BLaER1 treated with 17β-estradiol and CSF1 and Interleukin-3, amounts not matched to agents 10 nM and 100 nM (cell line): ENCODE measurements at regions not wholly inside any gene's neighbourhood (a gene's known extent, or its start where the extent isn't known, plus 50 kb on each side); places are given as distances from the start of the nearest gene placed in this dataset.
"Not testable (repeated sequence)": the region's sequence is repeated elsewhere in the genome, so short reads cannot be mapped to it uniquely, and the experiment has no call there.

ENCODE experiments used
- H3K27ac ChIP-seq, 11 experiments: shearing (Covaris generic); formaldehyde crosslinking; 2 replicates each; pipeline ENCODE4 v1.8.1; 2022
- H3K27me3 ChIP-seq, 11 experiments: shearing (Covaris generic); formaldehyde crosslinking; 2 replicates each; pipeline ENCODE4 v1.8.1; 2022
- H3K36me3 ChIP-seq, 11 experiments: shearing (Covaris generic); formaldehyde crosslinking; 2 replicates each; pipeline ENCODE4 v1.8.1; 2022
- H3K4me1 ChIP-seq, 10 experiments: shearing (Covaris generic); formaldehyde crosslinking; 2 replicates each; pipeline ENCODE4 v1.8.1; 2022
- H3K4me2 ChIP-seq, 11 experiments: shearing (Covaris generic); formaldehyde crosslinking; 2 replicates each; pipeline ENCODE4 v1.8.1; 2022
- H3K4me3 ChIP-seq, 10 experiments: shearing (Covaris generic); formaldehyde crosslinking; 2 replicates each; pipeline ENCODE4 v1.8.1; 2022
- H3K9ac ChIP-seq, 11 experiments: shearing (Covaris generic); formaldehyde crosslinking; 2 replicates each; pipeline ENCODE4 v1.8.1; 2022
- H3K9me3 ChIP-seq, 11 experiments: shearing (Covaris generic); formaldehyde crosslinking; replicated peaks in 1 of 11; 2 replicates each; pipeline ENCODE4 v1.8.1; 2022
- H4K20me1 ChIP-seq, 11 experiments: shearing (Covaris generic); formaldehyde crosslinking; 2 replicates each; pipeline ENCODE4 v1.8.1; 2022
- Cebpa-rat ChIP-seq, 11 experiments: shearing (Covaris generic); IDR thresholded peaks; 2 replicates each; pipeline ENCODE4 v1.8.1; 2022

DNA sequence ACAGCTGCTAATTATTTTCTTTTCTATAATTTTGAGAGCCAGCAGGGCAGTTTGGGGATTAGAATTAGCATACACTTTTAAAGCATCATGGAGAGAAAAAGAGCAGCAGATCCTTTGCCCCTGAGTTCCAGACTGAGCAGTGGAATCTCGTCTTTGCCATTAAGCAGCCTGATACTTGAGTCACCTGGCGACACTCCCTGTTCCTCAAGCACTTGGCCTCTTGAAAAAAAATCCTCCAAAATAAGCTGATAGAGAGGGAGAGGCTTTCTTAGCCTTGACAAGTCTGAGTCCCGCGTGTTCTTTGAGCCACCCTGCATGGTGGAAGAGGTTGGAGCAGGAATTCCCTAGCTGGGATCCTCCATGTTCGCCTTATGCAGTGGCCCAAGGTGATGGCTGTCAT is 398.3 kb downstream of the IRX2 start:
- no peaks in the 10 kb centered on the region for H4K20me1 ChIP-seq
- TF ChIP-seq Cebpa-rat (IDR thresholded peaks at IDR 0.05), result no peak
- no peaks in the 10 kb centered on the region for H3K4me1 ChIP-seq
- no peak overlapping the region for H3K27ac ChIP-seq
- no peak overlapping the region for H3K4me3 ChIP-seq
- no peak overlapping the region for H3K9ac ChIP-seq
- H3K36me3 ChIP-seq, result no peaks in the 10 kb centered on the region
- peaks cover 28 to 49% (median 37%) of the 10 kb centered on the region in 11 experiments for H3K9me3 ChIP-seq
- no peak overlapping the region for H3K4me2 ChIP-seq
- H3K27me3 ChIP-seq, result no peaks in the 10 kb centered on the region

DNA sequence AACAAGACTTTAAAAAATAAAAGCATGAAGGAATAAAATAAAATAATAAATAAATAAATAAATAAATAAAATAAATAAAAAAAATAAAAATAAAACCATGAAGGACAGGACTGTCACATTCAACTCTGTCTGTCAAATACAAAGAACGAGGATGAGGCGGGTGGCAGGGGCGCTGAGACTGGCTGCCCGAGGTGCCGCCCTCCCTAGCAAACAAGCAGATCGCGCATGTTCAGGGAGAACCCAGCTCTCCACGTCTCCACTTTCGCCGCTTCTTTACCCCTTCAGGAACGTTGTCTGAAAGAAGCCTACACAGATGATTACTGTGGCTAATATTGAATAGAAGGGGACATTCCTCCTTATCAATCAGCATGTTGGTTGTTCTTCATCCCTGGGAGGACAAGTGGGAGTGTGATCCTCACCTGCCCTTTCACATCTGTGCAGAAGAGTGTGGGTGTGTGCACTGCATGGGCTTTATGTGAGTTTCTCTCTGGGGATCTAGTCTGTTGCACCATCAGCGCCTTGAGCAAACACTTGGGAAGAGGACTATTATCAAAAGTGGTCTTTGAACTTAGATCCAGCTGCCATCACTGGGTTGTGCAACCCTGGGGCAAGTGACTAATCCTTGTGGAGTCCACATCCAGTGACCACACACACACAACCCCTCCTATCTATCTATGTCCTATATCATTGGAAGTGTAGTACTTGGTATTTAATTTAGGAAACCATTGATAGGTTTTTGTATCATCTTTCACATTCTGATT is 399.2 kb downstream of the IRX2 start:
- Histone ChIP-seq H3K27me3 (no peaks in the 10 kb centered on the region), H3K9me3 (peaks cover 32 to 53% (median 40%) of the 10 kb centered on the region in 11 experiments), H4K20me1 (no peaks in the 10 kb centered on the region), H3K36me3 (no peaks in the 10 kb centered on the region), H3K4me1 (no peaks in the 10 kb centered on the region), H3K27ac (no peak overlapping the region), H3K4me2 (no peak overlapping the region), H3K9ac (no peak overlapping the region), H3K4me3 (no peak overlapping the region)
- TF ChIP-seq Cebpa-rat (IDR thresholded peaks at IDR 0.05), result no peak

DNA sequence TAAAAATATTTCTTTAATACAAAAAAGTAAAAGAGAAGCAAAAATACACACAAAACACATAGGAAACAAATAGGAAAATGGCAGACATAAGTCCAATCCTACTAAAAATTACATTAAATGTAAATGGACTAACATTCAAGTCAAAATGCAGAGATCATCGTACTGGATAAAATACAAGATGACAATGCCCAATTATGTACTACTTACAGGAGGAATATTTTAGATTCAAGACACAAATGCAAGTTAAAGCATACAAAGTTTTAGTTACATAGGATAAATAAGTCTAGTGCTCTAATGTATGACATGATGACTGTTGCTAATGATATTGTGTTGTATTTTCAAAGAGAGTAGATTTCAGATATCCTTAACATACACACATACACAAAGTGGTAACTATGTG is 401.7 kb downstream of the IRX2 start:
- H3K4me1 ChIP-seq, H3K27me3 ChIP-seq, H3K4me3 ChIP-seq, H3K9ac ChIP-seq, H3K27ac ChIP-seq, H3K36me3 ChIP-seq, H4K20me1 ChIP-seq, H3K4me2 ChIP-seq: not testable (repeated sequence)
- H3K9me3 ChIP-seq, result peaks cover 50 to 69% (median 61%) of the 10 kb centered on the region in 11 experiments

DNA sequence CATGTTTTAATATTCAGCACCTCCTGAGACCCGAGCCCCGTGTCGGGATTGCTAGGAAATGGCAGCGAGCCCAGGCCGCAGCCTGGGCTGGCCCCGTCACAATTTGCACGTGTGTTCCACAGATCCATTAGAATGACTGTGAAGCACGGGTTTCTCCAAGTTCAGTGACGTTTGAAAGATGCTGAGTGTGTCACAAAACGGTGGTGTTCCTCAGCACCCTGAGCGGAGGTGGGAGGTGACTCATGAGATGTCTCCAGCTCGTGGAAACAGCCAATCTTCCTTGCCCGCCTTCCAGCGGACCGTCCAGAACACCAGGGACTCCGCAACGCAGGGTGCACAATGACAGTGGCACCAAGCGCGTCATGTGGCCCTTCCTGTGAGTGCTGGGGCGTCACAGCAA is 412.8 kb downstream of the IRX2 start:
- no peaks in the 10 kb centered on the region for H3K36me3 ChIP-seq
- H3K27me3 ChIP-seq, result no peaks in the 10 kb centered on the region
- no peak overlapping the region for H3K9ac ChIP-seq
- no peaks in the 10 kb centered on the region for H3K9me3 ChIP-seq
- no peaks in the 10 kb centered on the region for H3K4me1 ChIP-seq
- no peaks in the 10 kb centered on the region for H4K20me1 ChIP-seq
- H3K4me3 ChIP-seq, result no peak overlapping the region
- H3K4me2 ChIP-seq, result no peak overlapping the region
- no peak for TF ChIP-seq Cebpa-rat (IDR thresholded peaks at IDR 0.05)
- H3K27ac ChIP-seq, result no peak overlapping the region

DNA sequence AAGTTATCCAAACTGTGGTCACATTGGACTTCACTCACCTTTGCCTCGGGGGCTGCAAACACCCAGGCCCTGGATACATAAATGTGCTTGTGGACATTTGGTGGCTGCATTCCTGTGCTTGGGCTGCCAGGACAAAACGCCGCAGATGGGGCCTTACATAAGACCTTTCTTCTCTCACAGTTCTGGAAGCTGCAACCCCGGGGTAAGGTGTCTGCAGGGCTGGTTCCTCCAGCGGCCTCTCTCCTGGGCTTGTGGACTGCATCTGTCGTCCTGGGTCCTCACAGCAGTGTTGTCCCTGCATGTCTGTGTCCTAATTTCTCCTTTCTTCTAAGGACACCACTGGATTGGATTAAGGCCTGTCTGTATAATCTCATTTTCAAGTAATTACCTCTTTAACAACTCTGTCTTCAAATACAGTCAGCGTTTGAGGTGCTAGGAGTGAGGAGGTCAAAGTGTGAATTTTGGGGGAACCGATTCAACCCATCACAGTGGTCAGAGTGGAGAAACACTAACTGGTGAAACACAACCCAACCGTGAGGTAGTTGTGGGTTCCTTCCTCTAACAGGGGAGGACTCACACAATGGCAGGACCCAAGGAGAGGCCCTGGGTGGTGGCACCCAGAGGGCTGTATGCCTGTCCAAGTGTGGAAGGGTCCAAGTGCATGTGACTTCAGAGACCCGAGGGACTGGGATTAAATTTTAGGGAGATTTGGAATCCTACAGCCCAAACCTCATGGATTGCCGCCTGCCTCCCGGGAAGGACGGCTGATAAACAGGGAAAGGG is 415.6 kb downstream of the IRX2 start:
- Histone ChIP-seq H3K27ac (no peak overlapping the region), H3K4me3 (no peak overlapping the region), H3K9me3 (no peaks in the 10 kb centered on the region), H3K27me3 (no peaks in the 10 kb centered on the region), H3K4me1 (peaks cover 0 to 9% (median 0%) of the 10 kb centered on the region in 10 experiments; a peak in 4 of 20 replicates), H4K20me1 (no peaks in the 10 kb centered on the region), H3K36me3 (no peaks in the 10 kb centered on the region), H3K4me2 (no peak overlapping the region), H3K9ac (no peak overlapping the region)
- no peak for TF ChIP-seq Cebpa-rat (IDR thresholded peaks at IDR 0.05)

DNA sequence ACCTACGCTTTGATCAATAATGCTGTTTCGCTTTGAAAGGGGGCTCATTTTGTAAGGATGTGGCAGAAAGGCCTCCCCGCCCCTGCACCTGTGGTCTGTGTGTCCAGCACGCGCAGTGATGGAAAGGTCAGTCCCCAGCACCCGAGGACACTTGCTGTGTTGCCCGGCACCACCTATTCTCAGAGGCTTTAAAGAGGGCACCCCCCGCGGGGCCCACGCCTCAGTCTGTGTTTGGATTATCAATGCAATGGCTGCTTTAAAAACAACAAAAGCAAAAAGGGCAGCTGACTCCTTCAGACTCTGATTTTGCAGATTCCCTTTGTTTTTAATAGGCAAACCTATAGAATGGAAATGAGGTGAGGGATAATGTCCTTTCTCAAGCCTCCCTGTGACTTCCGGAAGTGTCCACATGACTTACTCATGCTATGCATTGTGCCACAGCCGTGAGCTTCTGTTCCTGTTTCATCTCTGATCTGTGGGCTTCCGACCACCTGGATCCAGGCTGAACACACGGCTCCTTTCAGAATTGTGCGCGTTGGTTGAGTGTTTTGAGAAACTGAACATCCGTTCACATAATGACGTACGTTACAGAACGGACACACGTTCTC is 416.2 kb downstream of the IRX2 start:
- Histone ChIP-seq H3K4me1 (peaks cover 0 to 9% (median 2%) of the 10 kb centered on the region in 10 experiments; a peak in 9 of 20 replicates), H3K4me2 (no peak overlapping the region), H3K9ac (no peak overlapping the region), H3K4me3 (no peak overlapping the region), H4K20me1 (no peaks in the 10 kb centered on the region), H3K27me3 (no peaks in the 10 kb centered on the region), H3K36me3 (no peaks in the 10 kb centered on the region), H3K27ac (no peak overlapping the region), H3K9me3 (no peaks in the 10 kb centered on the region)
- TF ChIP-seq Cebpa-rat (IDR thresholded peaks at IDR 0.05), result no peak

DNA sequence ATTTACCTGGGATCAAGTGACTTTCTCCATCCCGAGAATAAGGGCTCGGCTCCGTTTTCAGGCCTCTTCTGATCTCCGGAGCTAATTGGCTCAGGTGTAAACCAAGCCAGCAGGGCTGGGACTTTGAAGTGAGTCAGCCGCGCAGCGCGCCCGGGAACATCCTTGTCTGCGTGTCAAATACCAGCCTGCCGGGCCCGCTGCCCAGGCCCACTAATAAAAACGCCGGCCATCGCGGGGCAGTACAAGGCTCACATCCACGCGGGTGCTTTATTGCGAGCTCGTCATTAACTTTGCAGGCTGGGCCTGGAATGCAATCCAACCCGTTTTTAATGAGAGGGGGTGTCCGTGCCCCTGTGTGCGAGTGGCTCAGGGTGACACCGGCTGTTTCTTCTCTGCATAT is 416.8 kb downstream of the IRX2 start:
- no peak overlapping the region for H3K4me2 ChIP-seq
- no peak overlapping the region for H3K27ac ChIP-seq
- H3K27me3 ChIP-seq, result no peaks in the 10 kb centered on the region
- H3K4me3 ChIP-seq, result no peak overlapping the region
- no peaks in the 10 kb centered on the region for H3K36me3 ChIP-seq
- TF ChIP-seq Cebpa-rat (IDR thresholded peaks at IDR 0.05), result no peak
- H4K20me1 ChIP-seq, result no peaks in the 10 kb centered on the region
- H3K4me1 ChIP-seq, result peaks cover 0 to 14% (median 5%) of the 10 kb centered on the region in 10 experiments; a peak in 9 of 20 replicates
- no peaks in the 10 kb centered on the region for H3K9me3 ChIP-seq
- H3K9ac ChIP-seq, result no peak overlapping the region

DNA sequence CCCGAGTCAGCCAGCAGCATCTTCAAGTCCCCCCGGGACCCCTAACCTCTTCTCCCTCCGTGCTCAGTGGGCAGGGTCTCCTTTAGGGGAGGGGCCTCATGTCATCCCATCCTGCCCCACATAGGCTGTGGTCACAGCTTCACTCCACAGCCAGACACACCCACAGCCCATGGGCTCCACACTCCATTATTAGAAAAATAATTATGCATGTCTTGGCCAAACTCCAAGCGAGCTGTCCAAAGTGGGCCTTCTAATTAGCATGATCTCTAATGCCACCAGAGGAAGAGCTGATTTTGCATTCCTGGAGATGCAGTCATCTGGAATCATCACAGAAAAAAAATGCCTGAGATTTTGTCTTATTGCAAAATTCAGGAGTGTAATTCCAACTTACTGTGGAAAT is 418.2 kb downstream of the IRX2 start:
- H3K4me2 ChIP-seq, result peak overlapping the region in 2 of 11 experiments; percentile 21 to 24; a peak in 1 of 22 replicates
- no peaks in the 10 kb centered on the region for H3K36me3 ChIP-seq
- no peaks in the 10 kb centered on the region for H4K20me1 ChIP-seq
- H3K27me3 ChIP-seq, result no peaks in the 10 kb centered on the region
- H3K9ac ChIP-seq, result no peak overlapping the region
- H3K27ac ChIP-seq, result no peak overlapping the region
- TF ChIP-seq Cebpa-rat (IDR thresholded peaks at IDR 0.05), result no peak
- no peak overlapping the region for H3K4me3 ChIP-seq
- H3K4me1 ChIP-seq, result peaks cover 0 to 28% (median 11%) of the 10 kb centered on the region in 10 experiments; a peak in 11 of 20 replicates
- no peaks in the 10 kb centered on the region for H3K9me3 ChIP-seq

DNA sequence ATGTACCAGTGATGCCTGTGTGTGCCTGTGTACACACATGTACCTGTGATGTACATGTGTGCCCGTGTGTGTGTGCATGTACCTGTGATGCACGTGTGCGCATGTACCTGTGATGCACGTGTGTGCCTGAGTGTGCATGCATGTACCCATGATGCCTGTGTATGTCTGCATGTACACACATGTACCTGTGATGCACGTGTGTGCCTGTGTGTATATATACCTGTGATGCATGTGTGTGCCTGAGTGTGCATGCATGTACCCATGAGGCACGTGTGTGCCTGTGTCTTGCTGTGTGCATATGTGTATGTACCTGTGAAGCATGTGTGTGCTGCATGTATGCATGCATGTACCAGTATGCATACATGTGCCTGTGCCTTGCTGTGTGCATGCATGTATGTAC is 419.0 kb downstream of the IRX2 start:
- Histone ChIP-seq H3K4me3 (no peak overlapping the region), H3K4me2 (no peak overlapping the region), H3K9me3 (no peaks in the 10 kb centered on the region), H3K27ac (no peak overlapping the region), H4K20me1 (no peaks in the 10 kb centered on the region), H3K27me3 (no peaks in the 10 kb centered on the region), H3K36me3 (no peaks in the 10 kb centered on the region), H3K4me1 (peaks cover 0 to 36% (median 11%) of the 10 kb centered on the region in 10 experiments; a peak in 11 of 20 replicates), H3K9ac (no peak overlapping the region)
- no peak for TF ChIP-seq Cebpa-rat (IDR thresholded peaks at IDR 0.05)
